GM23338 (cell line): ENCODE measurements at regions not wholly inside any gene's neighbourhood (a gene's known extent, or its start where the extent isn't known, plus 50 kb on each side); places are given as distances from the start of the nearest gene placed in this dataset.

Experiments used
- ATAC-seq: fragments of 200-7000 bp; cut with Tn5 transposase; 3 replicates; pipeline ENCODE4 v1.9.1; 2020
- DNase-seq: peaks from one replicate; pipeline ENCODE4 v3.0.0-alpha.2; 2015; ENCODE audit warnings: low spot score
- H2AFZ ChIP-seq: fragments of 200-600 bp; sonication (generic); 2 replicates; pipeline ENCODE4 v1.8.0; 2016; ENCODE audit warnings: antibody characterized with exemption, mild to moderate bottlenecking, moderate library complexity
- H3F3A ChIP-seq: fragments of 200-600 bp; sonication (generic); replicated peaks from 2 replicates; pipeline ENCODE4 v1.8.0; 2017; ENCODE audit warnings: antibody characterized with exemption, mixed run types, low read depth
- H3K27ac ChIP-seq: fragments of 200-600 bp; sonication (generic); 2 replicates; pipeline ENCODE4 v1.6.1; 2016; ENCODE audit warnings: low read depth
- H3K27me3 ChIP-seq: fragments of 200-600 bp; sonication (generic); 2 replicates; pipeline ENCODE4 v1.8.0; 2016; ENCODE audit warnings: mild to moderate bottlenecking, mixed run types, moderate library complexity; ENCODE audit not compliant: insufficient read depth
- H3K36me3 ChIP-seq: fragments of 200-600 bp; sonication (generic); 2 replicates; pipeline ENCODE4 v1.8.0; 2016; ENCODE audit warnings: mild to moderate bottlenecking; ENCODE audit not compliant: insufficient read depth
- H3K4me1 ChIP-seq: fragments of 200-600 bp; sonication (generic); 2 replicates; pipeline ENCODE4 v1.8.0; 2016; ENCODE audit warnings: mild to moderate bottlenecking, moderate library complexity; ENCODE audit not compliant: insufficient read depth
- H3K4me2 ChIP-seq: fragments of 200-600 bp; sonication (generic); 2 replicates; pipeline ENCODE4 v1.7.1; 2017; ENCODE audit warnings: mixed run types
- H3K4me3 ChIP-seq: fragments of 200-600 bp; sonication (generic); 2 replicates; pipeline ENCODE4 v1.6.1; 2016; ENCODE audit warnings: mixed run types
- H3K79me2 ChIP-seq: fragments of 200-600 bp; sonication (generic); replicated peaks from 2 replicates; pipeline ENCODE4 v1.8.0; 2017; ENCODE audit warnings: mild to moderate bottlenecking; ENCODE audit not compliant: insufficient read depth
- H3K9me2 ChIP-seq: fragments of 200-600 bp; sonication (generic); 2 replicates; pipeline ENCODE4 v1.8.0; 2017; ENCODE audit not compliant: insufficient read depth
- H4K20me1 ChIP-seq: fragments of 200-600 bp; sonication (generic); replicated peaks from 2 replicates; pipeline ENCODE4 v1.8.0; 2017; ENCODE audit warnings: mild to moderate bottlenecking; ENCODE audit not compliant: insufficient read depth
- H3K27ac Mint-ChIP-seq: 2 replicates; pipeline ENCODE4 v1.8.0; 2020; ENCODE audit warnings: inconsistent platforms, mild to moderate bottlenecking, moderate library complexity, mixed read lengths
- H3K27me3 Mint-ChIP-seq: 3 replicates; pipeline ENCODE4 v1.8.0; 2022; ENCODE audit warnings: low read depth, mild to moderate bottlenecking, moderate library complexity, mixed read lengths, inconsistent platforms; ENCODE audit not compliant: insufficient read depth, poor library complexity
- H3K36me3 Mint-ChIP-seq: 3 replicates; pipeline ENCODE4 v1.8.0; 2021; ENCODE audit warnings: low read depth, mild to moderate bottlenecking, inconsistent platforms, moderate library complexity, mixed read lengths
- H3K4me1 Mint-ChIP-seq: 3 replicates; pipeline ENCODE4 v1.8.0; 2020; ENCODE audit warnings: mild to moderate bottlenecking, inconsistent platforms, mixed read lengths
- H3K4me3 Mint-ChIP-seq: 3 replicates; pipeline ENCODE4 v1.8.0; 2021; ENCODE audit warnings: moderate library complexity, mild to moderate bottlenecking, inconsistent platforms, mixed read lengths
- H3K9me3 Mint-ChIP-seq: 3 replicates; pipeline ENCODE4 v1.8.0; 2020; ENCODE audit warnings: moderate library complexity, mild to moderate bottlenecking, inconsistent platforms, mixed read lengths
- CTCF ChIP-seq, 2 experiments: fragments of 200-600 bp in 1 of 2; sonication (generic) in 1 of 2; conservative IDR thresholded peaks; 2 replicates each; pipeline versions ENCODE4 v1.5.1 to v1.6.1; 2016 to 2017; ENCODE audit warnings: antibody characterized with exemption in 2 of 2, low read depth in 2 of 2, mild to moderate bottlenecking in 2 of 2, moderate library complexity in 1 of 2
- ETS1 ChIP-seq: IDR thresholded peaks from 2 replicates; pipeline ENCODE4 v1.6.1; 2016; ENCODE audit warnings: antibody characterized with exemption
- EZH2 ChIP-seq: fragments of 200-600 bp; sonication (generic); IDR thresholded peaks from one replicate; pipeline ENCODE4 v1.8.0; 2017; ENCODE audit warnings: antibody characterized with exemption, mild to moderate bottlenecking, low read depth; ENCODE audit not compliant: unreplicated experiment
- EZH2phosphoT487 ChIP-seq: fragments of 200-600 bp; sonication (generic); IDR thresholded peaks from one replicate; pipeline ENCODE4 v1.8.1; 2018; ENCODE audit warnings: antibody characterized with exemption; ENCODE audit not compliant: unreplicated experiment
- JUNB ChIP-seq: IDR thresholded peaks from one replicate; pipeline ENCODE4 v1.6.1; 2016; ENCODE audit warnings: antibody characterized with exemption; ENCODE audit not compliant: unreplicated experiment
- REST ChIP-seq: IDR thresholded peaks from one replicate; pipeline ENCODE4 v1.6.1; 2018; ENCODE audit warnings: antibody characterized with exemption; ENCODE audit not compliant: unreplicated experiment
- STAT1 ChIP-seq: IDR thresholded peaks from one replicate; pipeline ENCODE4 v1.6.1; 2016; ENCODE audit warnings: antibody characterized with exemption; ENCODE audit not compliant: unreplicated experiment
- ZNF114 ChIP-seq: fragments of 250-450 bp; sonication (Bioruptor Pico); IDR thresholded peaks from 2 replicates; pipeline ENCODE4 v1.5.0; 2020; ENCODE audit warnings: mild to moderate bottlenecking, moderate library complexity
- ZNF331 ChIP-seq: fragments of 250-450 bp; sonication (Bioruptor Pico); IDR thresholded peaks from 2 replicates; pipeline ENCODE4 v1.5.0; 2020; ENCODE audit warnings: low read depth, mild to moderate bottlenecking, moderate library complexity
- ZNF462 ChIP-seq: fragments of 250-450 bp; sonication (Bioruptor Pico); IDR thresholded peaks from 2 replicates; pipeline ENCODE4 v1.5.0; 2020; ENCODE audit warnings: mild to moderate bottlenecking, moderate library complexity

- TF ChIP-seq CTCF (conservative IDR thresholded peaks at IDR 0.05; ENCODE audit: low read depth in 2 of 2): no peak
Observed at GRCh38 chr1:203563291-203563690, 63.3 kb upstream of the ATP2B4 start (continued).

GRCh38 chr1:203564024-203564423 lies 62.6 kb upstream of the ATP2B4 start:
- no peaks in the 10 kb centered on the region for H3K36me3 Mint-ChIP-seq
- Histone ChIP-seq H3K79me2 (no peaks in the 10 kb centered on the region), H3K4me2 (no peak overlapping the region), H3K9me2 (peaks cover 6% of the 10 kb centered on the region; the same call in 1 of the 2 replicates), H3K36me3 (no peaks in the 10 kb centered on the region), H3F3A (no peaks in the 10 kb centered on the region), H3K27me3 (no peaks in the 10 kb centered on the region), H3K4me1 (peaks cover 1% of the 10 kb centered on the region; the same call in 1 of the 2 replicates), H2AFZ (no peak overlapping the region), H4K20me1 (no peaks in the 10 kb centered on the region), H3K4me3 (no peak overlapping the region), H3K27ac (no peak overlapping the region)
- no peak overlapping the region for H3K4me3 Mint-ChIP-seq
- H3K27me3 Mint-ChIP-seq: peaks cover 2% of the 10 kb centered on the region
- H3K9me3 Mint-ChIP-seq: no peaks in the 10 kb centered on the region
- peaks cover under 1% of the 10 kb centered on the region; the same call in 1 of the 3 replicates for H3K4me1 Mint-ChIP-seq
- ATAC-seq (no peak), DNase-seq (no peak)
- H3K27ac Mint-ChIP-seq: no peak overlapping the region
- TF ChIP-seq ZNF114 (CRISPR knock-in tag): no peak
- TF ChIP-seq REST: no peak
- no peak for TF ChIP-seq STAT1
- no peak for TF ChIP-seq ETS1
- no peak for TF ChIP-seq ZNF462 (CRISPR knock-in tag)
- no peak for TF ChIP-seq ZNF331 (CRISPR knock-in tag)
- TF ChIP-seq EZH2phosphoT487: no peak
- TF ChIP-seq CTCF (conservative IDR thresholded peaks at IDR 0.05; ENCODE audit: low read depth in 2 of 2): no peak
- no peak for TF ChIP-seq EZH2
- TF ChIP-seq JUNB: no peak
